ENCODE measurements at regions not wholly inside any gene's neighbourhood (a gene's known extent, or its start where the extent isn't known, plus 50 kb on each side); places are given as distances from the start of the nearest gene placed in this dataset. TPM values are rescaled to one million over a fixed set of nuclear protein-coding genes. Genes with fewer than 3 reads are reported as not detected.
"Not testable (repeated sequence)": the region's sequence is repeated elsewhere in the genome, so short reads cannot be mapped to it uniquely, and the experiment has no call there.

GRCh38 chr15:22714358-22715132, 71.9 kb upstream of the NIPA1 start:
- not testable (repeated sequence) for DNase-seq (ENCODE audit: extremely low spot score); H3K4me1 ChIP-seq (ENCODE audit: insufficient read depth)
- 2% methylated on average over 63 of the region's 77 CpGs for WGBS

GRCh38 chr15:22715133-22715845, 71.2 kb upstream of the NIPA1 start:
- DNase-seq (ENCODE audit: extremely low spot score); H3K36me3 ChIP-seq (ENCODE audit: insufficient read depth); H3K4me1 ChIP-seq (ENCODE audit: insufficient read depth); H3K4me3 ChIP-seq (ENCODE audit: low read depth, low read length); H3K27ac ChIP-seq (ENCODE audit: low read depth): not testable (repeated sequence)
- WGBS: 38% methylated on average over 20 of the region's 32 CpGs

More at GRCh38 chr15:22714358-22715132, 71.9 kb upstream of the NIPA1 start:
- not testable (repeated sequence) for H3K36me3 ChIP-seq (ENCODE audit: insufficient read depth); H3K27ac ChIP-seq (ENCODE audit: low read depth)
- peak overlapping the region; percentile 43 for H3K4me3 ChIP-seq (ENCODE audit: low read depth, low read length)

GRCh38 chr15:22719980-22720379, 66.5 kb upstream of the NIPA1 start:
- not testable (repeated sequence) for H3K4me1 ChIP-seq (ENCODE audit: insufficient read depth); H3K27ac ChIP-seq (ENCODE audit: low read depth); H3K4me3 ChIP-seq (ENCODE audit: low read depth, low read length); H3K36me3 ChIP-seq (ENCODE audit: insufficient read depth); DNase-seq (ENCODE audit: extremely low spot score)
- WGBS: 94% methylated on average over 1 of the region's 1 CpG

GRCh38 chr15:22726104-22726503, 60.3 kb upstream of the NIPA1 start:
- not testable (repeated sequence) for H3K27ac ChIP-seq (ENCODE audit: low read depth); H3K4me1 ChIP-seq (ENCODE audit: insufficient read depth); DNase-seq (ENCODE audit: extremely low spot score); H3K36me3 ChIP-seq (ENCODE audit: insufficient read depth); H3K4me3 ChIP-seq (ENCODE audit: low read depth, low read length)
- 94% methylated on average over 2 of the region's 2 CpGs for WGBS

GRCh38 chr15:22735067-22735466, 51.4 kb upstream of the NIPA1 start:
- not testable (repeated sequence) for DNase-seq (ENCODE audit: extremely low spot score); H3K27ac ChIP-seq (ENCODE audit: low read depth); H3K36me3 ChIP-seq (ENCODE audit: insufficient read depth); H3K4me1 ChIP-seq (ENCODE audit: insufficient read depth); H3K4me3 ChIP-seq (ENCODE audit: low read depth, low read length)
- 60% methylated on average over 4 of the region's 4 CpGs for WGBS

- Histone ChIP-seq H3K36me3 (ENCODE audit: insufficient read depth) (no peaks in the 10 kb centered on the region), H3K4me3 (ENCODE audit: low read depth, low read length) (no peak overlapping the region), H3K4me1 (ENCODE audit: insufficient read depth) (no peaks in the 10 kb centered on the region), H3K27ac (ENCODE audit: low read depth) (no peak overlapping the region)
- no peak for DNase-seq (ENCODE audit: extremely low spot score)
- 64% methylated on average over 3 of the region's 3 CpGs for WGBS
Observed at GRCh38 chr15:22735781-22736180, 50.7 kb upstream of the NIPA1 start.

- H3K36me3 ChIP-seq (ENCODE audit: insufficient read depth); DNase-seq (ENCODE audit: extremely low spot score); H3K4me3 ChIP-seq (ENCODE audit: low read depth, low read length); H3K4me1 ChIP-seq (ENCODE audit: insufficient read depth); H3K27ac ChIP-seq (ENCODE audit: low read depth): not testable (repeated sequence)
Observed at GRCh38 chr15:22736200-22736599, 50.2 kb upstream of the NIPA1 start.

Small RNA genes lying in the stretch of these regions (small RNA-seq; reads per million reads assigned to genes)
- gene AC138649.4 (not detected), gene RN7SL495P (not detected)

Data from urinary bladder (tissue), 4 donors.